B cell (primary cell): ENCODE measurements at regions not wholly inside any gene's neighbourhood (a gene's known extent, or its start where the extent isn't known, plus 50 kb on each side); places are given as distances from the start of the nearest gene placed in this dataset.

Source experiments
- ATAC-seq: fragments of 200-7000 bp; cut with Tn5 transposase; one replicate; pipeline ENCODE4 v1.10.0; 2021; ENCODE audit warnings: low read depth, mild to moderate bottlenecking, moderate number of reproducible peaks, moderate library complexity
- CTCF ChIA-PET: fragments of 350-600 bp; sonication (Branson Sonifier 250); formaldehyde crosslinking; loops from one replicate; lab custom pipeline; 2021; ENCODE audit warnings: antibody characterized with exemption, inconsistent platforms; lab: Charles Lee
- POLR2A ChIA-PET: fragments of 350-600 bp; sonication (Branson Sonifier 250); formaldehyde crosslinking; loops from one replicate; lab custom pipeline; 2021; ENCODE audit warnings: antibody characterized with exemption; lab: Charles Lee
- DNase-seq: peaks from one replicate; pipeline ENCODE4 v3.0.0; 2013
- H2AFZ ChIP-seq: 2 replicates; pipeline ENCODE4 v1.6.1; 2012; ENCODE audit warnings: mild to moderate bottlenecking, low read depth, low read length; ENCODE audit not compliant: insufficient read depth, poor library complexity, severe bottlenecking
- H3K27ac ChIP-seq, 2 donors: 1 replicate in 1 of 2; 2 replicates in 1 of 2; pipeline ENCODE4 v1.5.1; 2012 to 2013; ENCODE audit warnings: low read length in 2 of 2, mild to moderate bottlenecking in 2 of 2, moderate library complexity in 1 of 2
- H3K27me3 ChIP-seq, 4 experiments: fragments of 200-600 bp in 1 of 4; sonication (generic) in 1 of 4; replicated peaks in 1 of 4; 1 replicate in 2 of 4; 2 replicates in 2 of 4; pipeline versions ENCODE4 v1.6.1 to v1.7.0; 2013 to 2016; ENCODE audit warnings: low read length in 3 of 4, mild to moderate bottlenecking in 2 of 4, mixed read lengths in 1 of 4, moderate library complexity in 1 of 4; ENCODE audit not compliant: insufficient read depth in 4 of 4, control insufficient read depth in 3 of 4; ENCODE audit errors: control extremely low read depth in 1 of 4
- H3K36me3 ChIP-seq, 2 experiments: replicated peaks in 1 of 2; 1 replicate in 1 of 2; 2 replicates in 1 of 2; pipeline versions ENCODE4 v1.6.1 to v1.7.1; 2013; ENCODE audit warnings: low read length in 1 of 2; ENCODE audit not compliant: insufficient read depth in 2 of 2, control insufficient read depth in 1 of 2; ENCODE audit errors: control extremely low read depth in 1 of 2, extremely low read depth in 1 of 2
- H3K4me1 ChIP-seq, 2 donors: fragments of 200-600 bp in 1 of 2; sonication (generic) in 1 of 2; 1 replicate in 1 of 2; 2 replicates in 1 of 2; pipeline versions ENCODE4 v1.5.1 to v1.6.1; 2013 to 2017; ENCODE audit warnings: low read length in 2 of 2; ENCODE audit not compliant: control insufficient read depth in 2 of 2, insufficient read depth in 2 of 2
- H3K4me2 ChIP-seq: replicated peaks from 2 replicates; pipeline ENCODE3; 2012; ENCODE audit warnings: mild to moderate bottlenecking, low read depth, low read length; ENCODE audit not compliant: poor library complexity, severe bottlenecking
- H3K4me3 ChIP-seq, 5 experiments: fragments of 200-600 bp in 1 of 5; sonication (generic) in 1 of 5; 1 replicate in 3 of 5; 2 replicates in 2 of 5; pipeline versions ENCODE4 v1.5.1 to v1.7.0; 2011 to 2016; ENCODE audit warnings: low read length in 4 of 5, mild to moderate bottlenecking in 4 of 5, low read depth in 2 of 5, control low read depth in 1 of 5, moderate library complexity in 1 of 5; ENCODE audit not compliant: insufficient read depth in 1 of 5; ENCODE audit errors: control extremely low read depth in 1 of 5, extremely low read depth in 1 of 5
- H3K79me2 ChIP-seq: fragments of 200-600 bp; sonication (generic); one replicate; pipeline ENCODE4 v1.6.0; 2016; ENCODE audit warnings: low read length; ENCODE audit not compliant: control insufficient read depth, insufficient read depth
- H3K9ac ChIP-seq: fragments of 200-600 bp; sonication (generic); 2 replicates; pipeline ENCODE4 v1.6.1; 2017; ENCODE audit warnings: mild to moderate bottlenecking, low read length, moderate library complexity
- H3K9me3 ChIP-seq, 3 donors: one replicate each; pipeline versions ENCODE4 v1.6.1 to v1.7.1; 2013; ENCODE audit warnings: low read length in 2 of 3; ENCODE audit not compliant: control insufficient read depth in 2 of 3, insufficient read depth in 1 of 3; ENCODE audit errors: control extremely low read depth in 1 of 3
- H4K20me1 ChIP-seq: 2 replicates; pipeline ENCODE4 v1.6.0; 2012; ENCODE audit warnings: mild to moderate bottlenecking, low read length; ENCODE audit not compliant: insufficient read depth, control insufficient read depth, poor library complexity, severe bottlenecking
- H3K27ac Mint-ChIP-seq: one replicate; pipeline ENCODE4 v1.8.0; 2021; ENCODE audit warnings: mixed read lengths
- H3K27me3 Mint-ChIP-seq: one replicate; pipeline ENCODE4 v1.8.0; 2021; ENCODE audit warnings: mixed read lengths
- H3K4me1 Mint-ChIP-seq: one replicate; pipeline ENCODE4 v1.8.0; 2021; ENCODE audit warnings: mixed read lengths
- H3K4me3 Mint-ChIP-seq: one replicate; pipeline ENCODE4 v1.8.0; 2021; ENCODE audit warnings: mixed read lengths
- H3K9me3 Mint-ChIP-seq: one replicate; pipeline ENCODE4 v1.8.0; 2022; ENCODE audit warnings: mixed read lengths; ENCODE audit not compliant: insufficient read depth
- EZH2 ChIP-seq: IDR thresholded peaks from 2 replicates; pipeline ENCODE4 v1.6.1; 2012; ENCODE audit warnings: borderline replicate concordance, low read depth, mild to moderate bottlenecking, moderate library complexity, low read length; ENCODE audit not compliant: insufficient read depth, poor library complexity, severe bottlenecking
- WGBS: methylation state at CpG from one replicate; pipeline ENCODE4 v1.1.5; 2013; ENCODE audit warnings: missing lambda C conversion rate; ENCODE audit not compliant: insufficient coverage; 5-methylcytosine and 5-hydroxymethylcytosine counted together
- intact Hi-C: fragments of 100-400 bp; cut with micrococcal nuclease; formaldehyde crosslinking; loops from one replicate; pipeline ENCODE4 v1.10.0; 2022
- TF ChIP-seq, protein P1 (sequence below): fragments of 200-600 bp; IDR thresholded peaks from one replicate; pipeline ENCODE4 v1.8.0; 2022; ENCODE audit warnings: antibody characterized with exemption, mild to moderate bottlenecking

DNA sequence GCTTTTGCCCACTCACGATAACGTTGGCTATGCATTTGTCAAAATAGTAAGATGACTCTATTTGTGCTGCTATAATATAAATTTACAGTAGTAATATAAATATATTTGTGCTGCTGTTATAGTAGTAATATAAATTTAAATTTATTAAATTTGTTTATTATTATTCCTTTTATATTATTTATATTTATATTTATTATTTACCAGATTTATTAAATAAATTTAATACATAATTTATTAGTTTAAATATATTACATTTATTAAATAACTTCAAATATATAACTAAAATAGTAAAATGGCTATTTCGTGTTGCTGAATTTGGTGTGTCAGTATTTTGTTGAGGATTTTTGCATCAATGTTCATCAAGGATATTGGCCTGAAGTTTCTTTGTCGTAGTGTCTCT lies 246.5 kb upstream of the FGF16 start:
- H3K27ac ChIP-seq = no peak overlapping the region
- H3K4me3 ChIP-seq = no peak overlapping the region
- Mint-ChIP-seq H3K4me1 (no peaks in the 10 kb centered on the region), H3K4me3 (no peak overlapping the region), H3K9me3 (peaks cover 3% of the 10 kb centered on the region), H3K27me3 (no peaks in the 10 kb centered on the region), H3K27ac (no peak overlapping the region)
- H2AFZ ChIP-seq = no peak overlapping the region
- H4K20me1 ChIP-seq = no peaks in the 10 kb centered on the region
- H3K9ac ChIP-seq = no peak overlapping the region
- H3K36me3 ChIP-seq = no peaks in the 10 kb centered on the region
- ATAC-seq (no peak), DNase-seq (no peak)
- intact Hi-C loops = no loop called here
- WGBS = no CpG with 5 or more reads among the region's 4 CpGs
- H3K27me3 ChIP-seq = no peaks in the 10 kb centered on the region
- no peaks in the 10 kb centered on the region for H3K9me3 ChIP-seq
- ChIA-PET POLR2A (no interaction called here), CTCF (no interaction called here)
- no peaks in the 10 kb centered on the region for H3K79me2 ChIP-seq
- no peak overlapping the region for H3K4me2 ChIP-seq
- H3K4me1 ChIP-seq = no peaks in the 10 kb centered on the region
- no peak for TF ChIP-seq EZH2
- TF ChIP-seq, protein P1, sequence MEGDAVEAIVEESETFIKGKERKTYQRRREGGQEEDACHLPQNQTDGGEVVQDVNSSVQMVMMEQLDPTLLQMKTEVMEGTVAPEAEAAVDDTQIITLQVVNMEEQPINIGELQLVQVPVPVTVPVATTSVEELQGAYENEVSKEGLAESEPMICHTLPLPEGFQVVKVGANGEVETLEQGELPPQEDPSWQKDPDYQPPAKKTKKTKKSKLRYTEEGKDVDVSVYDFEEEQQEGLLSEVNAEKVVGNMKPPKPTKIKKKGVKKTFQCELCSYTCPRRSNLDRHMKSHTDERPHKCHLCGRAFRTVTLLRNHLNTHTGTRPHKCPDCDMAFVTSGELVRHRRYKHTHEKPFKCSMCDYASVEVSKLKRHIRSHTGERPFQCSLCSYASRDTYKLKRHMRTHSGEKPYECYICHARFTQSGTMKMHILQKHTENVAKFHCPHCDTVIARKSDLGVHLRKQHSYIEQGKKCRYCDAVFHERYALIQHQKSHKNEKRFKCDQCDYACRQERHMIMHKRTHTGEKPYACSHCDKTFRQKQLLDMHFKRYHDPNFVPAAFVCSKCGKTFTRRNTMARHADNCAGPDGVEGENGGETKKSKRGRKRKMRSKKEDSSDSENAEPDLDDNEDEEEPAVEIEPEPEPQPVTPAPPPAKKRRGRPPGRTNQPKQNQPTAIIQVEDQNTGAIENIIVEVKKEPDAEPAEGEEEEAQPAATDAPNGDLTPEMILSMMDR = no peak

DNA sequence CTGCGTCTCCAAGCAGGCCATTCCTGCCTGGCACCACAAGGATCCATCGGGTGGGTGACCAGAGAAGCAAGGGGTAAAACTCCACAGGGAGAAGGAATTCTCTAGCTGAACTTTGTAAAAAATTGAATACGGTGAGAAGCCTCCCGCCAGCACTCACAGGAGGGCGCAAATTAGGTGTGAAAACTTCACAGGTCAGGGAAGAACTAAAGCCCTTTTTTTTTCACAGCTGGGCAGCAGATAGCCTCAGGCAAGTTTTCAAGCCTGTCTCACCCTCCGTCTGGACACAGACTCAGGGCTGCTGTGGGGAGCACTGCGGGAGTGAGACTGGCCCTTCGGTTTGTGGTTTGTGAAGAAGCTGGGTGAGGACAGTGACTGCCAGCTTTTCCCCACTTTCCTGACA lies 224.1 kb upstream of the FGF16 start:
- H3K4me3 ChIP-seq = no peak overlapping the region
- no peak for DNase-seq
- H3K4me1 ChIP-seq = no peaks in the 10 kb centered on the region
- no peaks in the 10 kb centered on the region for H3K4me1 Mint-ChIP-seq
- no peak overlapping the region for H3K4me3 Mint-ChIP-seq
- H4K20me1 ChIP-seq = no peaks in the 10 kb centered on the region
- WGBS = 55% methylated on average over 6 of the region's 8 CpGs
- TF ChIP-seq, protein P1 = no peak
- no peak for TF ChIP-seq EZH2
- H3K9me3 Mint-ChIP-seq = peaks cover 9% of the 10 kb centered on the region
- no peaks in the 10 kb centered on the region for H3K27me3 Mint-ChIP-seq
- peaks cover 0 to 5% (median 0%) of the 10 kb centered on the region in 3 donors for H3K9me3 ChIP-seq
- H2AFZ ChIP-seq = no peak overlapping the region
- H3K36me3 ChIP-seq = no peaks in the 10 kb centered on the region
- H3K9ac ChIP-seq = no peak overlapping the region
- no peak overlapping the region for H3K27ac Mint-ChIP-seq
- H3K4me2 ChIP-seq = no peak overlapping the region
- intact Hi-C loops = no loop called here
- no peaks in the 10 kb centered on the region for H3K79me2 ChIP-seq
- no peak overlapping the region for H3K27ac ChIP-seq
- ATAC-seq = no peak
- ChIA-PET CTCF (no interaction called here), POLR2A (no interaction called here)
- no peaks in the 10 kb centered on the region for H3K27me3 ChIP-seq
